ENCODE measurements at regions not wholly inside any gene's neighbourhood (a gene's known extent, or its start where the extent isn't known, plus 50 kb on each side); places are given as distances from the start of the nearest gene placed in this dataset.
"Not testable (repeated sequence)": the region's sequence is repeated elsewhere in the genome, so short reads cannot be mapped to it uniquely, and the experiment has no call there.

- no peak for FAIRE-seq
These were observed 1905.6 kb downstream of the PCDH7 start for GRCh38 chr4:32625687-32626337.

GRCh38 chr4:32631831-32632230, 1911.7 kb downstream of the PCDH7 start:
- FAIRE-seq = no peak

More at GRCh38 chr4:32625687-32626337, 1905.6 kb downstream of the PCDH7 start:
- no peak for DNase-seq (ENCODE audit: low spot score)

GRCh38 chr4:32633421-32633820, 1913.3 kb downstream of the PCDH7 start:
- DNase-seq (ENCODE audit: low spot score) (no peak), FAIRE-seq (no peak)

More at GRCh38 chr4:32631831-32632230, 1911.7 kb downstream of the PCDH7 start:
- no peak for DNase-seq (ENCODE audit: low spot score)

- FAIRE-seq (no peak), DNase-seq (ENCODE audit: low spot score) (no peak)
These were observed 1925.5 kb downstream of the PCDH7 start for GRCh38 chr4:32645653-32646052.

GRCh38 chr4:32658019-32658418, 1937.8 kb downstream of the PCDH7 start:
- DNase-seq (ENCODE audit: low spot score) = no peak
- FAIRE-seq = no peak

GRCh38 chr4:32661229-32661628, 1941.1 kb downstream of the PCDH7 start:
- DNase-seq (ENCODE audit: low spot score) (no peak), FAIRE-seq (no peak)

- FAIRE-seq (no peak), DNase-seq (ENCODE audit: low spot score) (no peak)
These were observed 1942.6 kb downstream of the PCDH7 start for GRCh38 chr4:32662803-32663202.

GRCh38 chr4:32672359-32672758, 1952.2 kb downstream of the PCDH7 start:
- no peak for FAIRE-seq
- DNase-seq (ENCODE audit: low spot score) = no peak

- DNase-seq (ENCODE audit: low spot score) = no peak
- FAIRE-seq = no peak
These were observed 1960.8 kb downstream of the PCDH7 start for GRCh38 chr4:32680946-32681345.

GRCh38 chr4:32684160-32684559, 1964.0 kb downstream of the PCDH7 start:
- DNase-seq (ENCODE audit: low spot score) = no peak
- no peak for FAIRE-seq

GRCh38 chr4:32686123-32686522, 1966.0 kb downstream of the PCDH7 start:
- FAIRE-seq = no peak
- DNase-seq (ENCODE audit: low spot score) = no peak

GRCh38 chr4:32689518-32689917, 1969.3 kb downstream of the PCDH7 start:
- DNase-seq (ENCODE audit: low spot score) (peak; percentile 60), FAIRE-seq (peak; percentile 78)

- DNase-seq (ENCODE audit: low spot score) (no peak), FAIRE-seq (no peak)
These were observed 1977.2 kb downstream of the PCDH7 start for GRCh38 chr4:32697281-32697814.

GRCh38 chr4:32700838-32701237, 1980.7 kb downstream of the PCDH7 start:
- DNase-seq (ENCODE audit: low spot score) = no peak
- FAIRE-seq = no peak

GRCh38 chr4:32706893-32707292, 1986.7 kb downstream of the PCDH7 start:
- DNase-seq (ENCODE audit: low spot score) = no peak
- no peak for FAIRE-seq

GRCh38 chr4:32716090-32716620, 1996.0 kb downstream of the PCDH7 start:
- FAIRE-seq; DNase-seq (ENCODE audit: low spot score): not testable (repeated sequence)

- peak; percentile 80 for FAIRE-seq
- peak; percentile 57 for DNase-seq (ENCODE audit: low spot score)
These were observed 2015.9 kb downstream of the PCDH7 start for GRCh38 chr4:32735856-32736590.

GRCh38 chr4:32744211-32744610, 2024.0 kb downstream of the PCDH7 start:
- DNase-seq (ENCODE audit: low spot score) (no peak), FAIRE-seq (no peak)

GRCh38 chr4:32745351-32745750, 2025.2 kb downstream of the PCDH7 start:
- DNase-seq (ENCODE audit: low spot score) (no peak), FAIRE-seq (no peak)

- FAIRE-seq = no peak
- no peak for DNase-seq (ENCODE audit: low spot score)
These were observed 2027.9 kb downstream of the PCDH7 start for GRCh38 chr4:32748061-32748460.

GRCh38 chr4:32748498-32748897, 2028.3 kb downstream of the PCDH7 start:
- FAIRE-seq = no peak
- no peak for DNase-seq (ENCODE audit: low spot score)

- no peak for DNase-seq (ENCODE audit: low spot score)
- FAIRE-seq = no peak
These were observed 2032.8 kb downstream of the PCDH7 start for GRCh38 chr4:32752962-32753361.
